Caco-2 (cell line): ENCODE measurements at regions not wholly inside any gene's neighbourhood (a gene's known extent, or its start where the extent isn't known, plus 50 kb on each side); places are given as distances from the start of the nearest gene placed in this dataset.

Source experiments
- BruUV-seq: library from RNA; stranded (reverse); fragments of 400-500 nt; replicated peaks from 2 replicates; lab custom pipeline; 2021; lab: Mats Ljungman, UMichigan
- CTCF ChIA-PET: fragments of 300-600 bp; sonication (Branson Sonifier 250); formaldehyde crosslinking; loops from one replicate; lab custom pipeline; 2022; ENCODE audit warnings: antibody characterized with exemption; lab: Charles Lee
- POLR2A ChIA-PET: fragments of 300-600 bp; sonication (Branson Sonifier 250); formaldehyde crosslinking; loops from one replicate; lab custom pipeline; 2022; ENCODE audit warnings: antibody characterized with exemption; lab: Charles Lee
- DNase-seq, 2 experiments: peaks; one replicate each; pipeline versions ENCODE4 v3.0.0 to v3.0.0-alpha.2; 2020 to 2022
- H3K27me3 ChIP-seq: replicated peaks from 2 replicates; pipeline ENCODE4 v1.6.0; 2011; ENCODE audit warnings: low read length; ENCODE audit not compliant: control insufficient read depth, insufficient read depth
- H3K36me3 ChIP-seq: 2 replicates; pipeline ENCODE4 v1.5.1; 2011; ENCODE audit warnings: low read length; ENCODE audit not compliant: control insufficient read depth, insufficient read depth
- H3K4me1 ChIP-seq: fragments of 250-450 bp; sonication (Bioruptor Pico); 2 replicates; pipeline ENCODE4 v1.5.1; 2020; ENCODE audit warnings: mild to moderate bottlenecking
- H3K4me3 ChIP-seq: 2 replicates; pipeline ENCODE4 v1.5.1; 2011; ENCODE audit warnings: low read depth, mild to moderate bottlenecking, control low read depth, low read length
- H3K9me3 ChIP-seq: fragments of 250-450 bp; sonication (Bioruptor Pico); 2 replicates; pipeline ENCODE4 v1.5.1; 2020; ENCODE audit warnings: mild to moderate bottlenecking, moderate library complexity
- H3K27ac Mint-ChIP-seq: one replicate; pipeline ENCODE4 v1.8.0; 2022; ENCODE audit warnings: mixed read lengths; ENCODE audit not compliant: unreplicated experiment
- H3K27me3 Mint-ChIP-seq: one replicate; pipeline ENCODE4 v1.8.0; 2022; ENCODE audit warnings: mixed read lengths; ENCODE audit not compliant: insufficient read depth, unreplicated experiment
- H3K36me3 Mint-ChIP-seq: one replicate; pipeline ENCODE4 v1.8.0; 2022; ENCODE audit warnings: mild to moderate bottlenecking, mixed read lengths; ENCODE audit not compliant: insufficient read depth, unreplicated experiment
- H3K4me1 Mint-ChIP-seq: one replicate; pipeline ENCODE4 v1.8.0; 2022; ENCODE audit warnings: low read depth, mixed read lengths; ENCODE audit not compliant: unreplicated experiment
- H3K4me3 Mint-ChIP-seq: one replicate; pipeline ENCODE4 v1.8.0; 2022; ENCODE audit warnings: mild to moderate bottlenecking, moderate library complexity, mixed read lengths; ENCODE audit not compliant: unreplicated experiment
- H3K9me3 Mint-ChIP-seq: one replicate; pipeline ENCODE4 v1.8.0; 2022; ENCODE audit warnings: mixed read lengths; ENCODE audit not compliant: unreplicated experiment
- CTCF ChIP-seq, 2 experiments: fragments of 200-600 bp in 1 of 2; IDR thresholded peaks; 1 replicate in 1 of 2; 2 replicates in 1 of 2; pipeline versions ENCODE4 v1.5.1 to v1.8.0; 2011 to 2022; ENCODE audit warnings: antibody characterized with exemption in 1 of 2, control low read depth in 1 of 2, inconsistent platforms in 1 of 2, low read depth in 1 of 2, low read length in 1 of 2, mild to moderate bottlenecking in 1 of 2, moderate library complexity in 1 of 2; ENCODE audit not compliant: insufficient read depth in 1 of 2, severe bottlenecking in 1 of 2, unreplicated experiment in 1 of 2
- intact Hi-C: fragments of 100-400 bp; cut with micrococcal nuclease; formaldehyde crosslinking; loops from one replicate; pipeline ENCODE4 v1.10.0; 2022; ENCODE audit not compliant: unreplicated experiment

- Mint-ChIP-seq H3K27me3 (peaks cover 8% of the 10 kb centered on the region), H3K4me1 (peaks cover 11% of the 10 kb centered on the region), H3K27ac (no peak overlapping the region), H3K4me3 (no peak overlapping the region), H3K36me3 (no peaks in the 10 kb centered on the region), H3K9me3 (no peaks in the 10 kb centered on the region)
- intact Hi-C loops = no loop called here
- ChIA-PET POLR2A (no interaction called here), CTCF (no interaction called here)
- no peak for DNase-seq
- no TSS peak for BruUV-seq
- H3K36me3 ChIP-seq = no peaks in the 10 kb centered on the region
- TF ChIP-seq CTCF (IDR thresholded peaks at IDR 0.05; ENCODE audit: insufficient read depth in 1 of 2, low read depth in 1 of 2, low read length in 1 of 2, severe bottlenecking in 1 of 2, unreplicated experiment in 1 of 2) = no peak
- no peak overlapping the region for H3K4me3 ChIP-seq
- 0 out of 2 replicates have a peak, but pooled peaks cover 6% of the 10 kb centered on the region for H3K4me1 ChIP-seq
- H3K9me3 ChIP-seq = no peaks in the 10 kb centered on the region
- H3K27me3 ChIP-seq = no peaks in the 10 kb centered on the region
Measured at GRCh38 chr5:133825631-133826289, 142.7 kb downstream of the C5orf15 start.

DNA sequence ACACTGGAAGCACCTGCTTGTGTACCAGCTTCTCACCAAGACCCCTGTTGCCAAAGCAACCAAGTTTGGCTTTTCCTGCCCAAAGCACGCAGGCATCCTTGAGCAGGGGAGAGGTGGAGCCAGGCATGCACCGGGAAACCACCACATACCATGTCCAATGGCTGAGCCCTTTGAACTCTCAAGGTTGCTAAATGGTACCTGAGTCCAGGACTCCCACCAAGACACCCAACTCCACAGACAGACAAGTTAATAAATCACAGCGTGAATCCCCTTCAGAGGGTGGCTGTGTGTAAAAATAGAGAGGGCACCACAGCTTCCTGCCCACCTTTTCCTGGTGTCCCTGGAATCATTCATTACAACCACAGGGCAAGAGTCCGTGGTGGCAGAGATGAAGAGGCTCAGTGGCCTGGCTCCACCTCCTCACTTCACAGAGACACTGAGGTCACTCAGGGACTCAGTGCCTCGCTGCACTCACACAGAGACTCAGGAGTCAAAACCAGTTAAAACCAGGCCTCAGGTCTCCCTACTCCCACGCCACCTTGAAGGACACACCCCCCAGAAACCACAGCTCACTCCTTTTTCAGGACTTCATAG is 143.7 kb downstream of the C5orf15 start:
- Mint-ChIP-seq H3K4me3 (no peak overlapping the region), H3K4me1 (peaks cover 11% of the 10 kb centered on the region), H3K9me3 (no peaks in the 10 kb centered on the region), H3K27ac (no peak overlapping the region), H3K36me3 (no peaks in the 10 kb centered on the region), H3K27me3 (peaks cover 14% of the 10 kb centered on the region)
- DNase-seq = no peak
- Histone ChIP-seq H3K4me1 (0 out of 2 replicates have a peak, but pooled peaks cover 6% of the 10 kb centered on the region), H3K36me3 (no peaks in the 10 kb centered on the region), H3K27me3 (no peaks in the 10 kb centered on the region), H3K9me3 (no peaks in the 10 kb centered on the region), H3K4me3 (no peak overlapping the region)
- POLR2A ChIA-PET = no interaction called here
- CTCF ChIA-PET = no interaction called here
- no peak for TF ChIP-seq CTCF (IDR thresholded peaks at IDR 0.05; ENCODE audit: insufficient read depth in 1 of 2, low read depth in 1 of 2, low read length in 1 of 2, severe bottlenecking in 1 of 2, unreplicated experiment in 1 of 2)
- BruUV-seq = no TSS peak
- intact Hi-C loops = no loop called here

- H3K27ac Mint-ChIP-seq = no peak overlapping the region
- no peaks in the 10 kb centered on the region for H3K36me3 Mint-ChIP-seq
- DNase-seq = no peak
- intact Hi-C loops = no loop called here
- BruUV-seq = no TSS peak
- H3K27me3 ChIP-seq = no peaks in the 10 kb centered on the region; the same call in 1 of the 2 replicates
- ChIA-PET POLR2A (no interaction called here), CTCF (interaction anchor here (0.6 kb wide), 1 partner anchor 1691 kb away, joined by 3 read pairs; no protein-coding TSS in a partner anchor)
- H3K9me3 Mint-ChIP-seq = no peaks in the 10 kb centered on the region
- no peaks in the 10 kb centered on the region for H3K9me3 ChIP-seq
- no peak for TF ChIP-seq CTCF (IDR thresholded peaks at IDR 0.05; ENCODE audit: insufficient read depth in 1 of 2, low read depth in 1 of 2, low read length in 1 of 2, severe bottlenecking in 1 of 2, unreplicated experiment in 1 of 2)
- peaks cover 18% of the 10 kb centered on the region for H3K27me3 Mint-ChIP-seq
- no peak overlapping the region for H3K4me3 ChIP-seq
- 0 out of 2 replicates have a peak, but pooled peaks cover 6% of the 10 kb centered on the region for H3K4me1 ChIP-seq
- H3K4me1 Mint-ChIP-seq = peaks cover 11% of the 10 kb centered on the region
- no peak overlapping the region for H3K4me3 Mint-ChIP-seq
- no peaks in the 10 kb centered on the region for H3K36me3 ChIP-seq
Measured at GRCh38 chr5:133821889-133822288, 146.5 kb downstream of the C5orf15 start.
